ENCODE measurements at regions not wholly inside any gene's neighbourhood (a gene's known extent, or its start where the extent isn't known, plus 50 kb on each side); places are given as distances from the start of the nearest gene placed in this dataset.

DNA sequence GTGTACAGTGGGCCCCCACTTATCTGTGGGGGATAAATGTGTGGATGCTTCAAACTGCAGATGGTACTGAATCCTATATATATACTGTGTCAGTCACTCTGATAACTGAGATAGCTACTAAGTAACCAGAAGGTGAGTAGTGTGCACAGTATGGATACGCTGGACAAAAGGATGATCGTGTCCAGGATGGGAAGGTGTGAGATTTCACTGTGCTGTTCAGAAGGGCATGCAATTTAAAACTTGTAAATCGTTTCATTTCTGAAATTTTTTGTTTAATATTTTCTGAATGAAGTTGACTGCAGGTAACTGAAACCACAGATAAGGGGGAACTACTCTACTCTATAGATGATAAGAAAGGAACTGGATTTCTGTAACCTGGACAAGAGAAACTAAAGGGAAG, 52.1 kb upstream of the SESN3 start:
- no peaks in the 10 kb centered on the region for H3K27me3 ChIP-seq
- H3K9me3 ChIP-seq, result no peaks in the 10 kb centered on the region
- no peak for DNase-seq (ENCODE audit: low spot score in 2 of 2)
- no peak overlapping the region for H3K4me3 ChIP-seq
- H3K36me3 ChIP-seq, result no peaks in the 10 kb centered on the region
- WGBS, result 93% methylated on average over 3 of the region's 3 CpGs
- no peak overlapping the region for H3K27ac ChIP-seq
- peaks cover 7% of the 10 kb centered on the region for H3K4me1 ChIP-seq
- TF ChIP-seq POLR2AphosphoS5 (IDR thresholded peaks at IDR 0.05), result no peak
- no peak for TF ChIP-seq EP300 (IDR thresholded peaks at IDR 0.05)
- no peak for TF ChIP-seq POLR2A (IDR thresholded peaks at IDR 0.05)
- TF ChIP-seq, protein P1, sequence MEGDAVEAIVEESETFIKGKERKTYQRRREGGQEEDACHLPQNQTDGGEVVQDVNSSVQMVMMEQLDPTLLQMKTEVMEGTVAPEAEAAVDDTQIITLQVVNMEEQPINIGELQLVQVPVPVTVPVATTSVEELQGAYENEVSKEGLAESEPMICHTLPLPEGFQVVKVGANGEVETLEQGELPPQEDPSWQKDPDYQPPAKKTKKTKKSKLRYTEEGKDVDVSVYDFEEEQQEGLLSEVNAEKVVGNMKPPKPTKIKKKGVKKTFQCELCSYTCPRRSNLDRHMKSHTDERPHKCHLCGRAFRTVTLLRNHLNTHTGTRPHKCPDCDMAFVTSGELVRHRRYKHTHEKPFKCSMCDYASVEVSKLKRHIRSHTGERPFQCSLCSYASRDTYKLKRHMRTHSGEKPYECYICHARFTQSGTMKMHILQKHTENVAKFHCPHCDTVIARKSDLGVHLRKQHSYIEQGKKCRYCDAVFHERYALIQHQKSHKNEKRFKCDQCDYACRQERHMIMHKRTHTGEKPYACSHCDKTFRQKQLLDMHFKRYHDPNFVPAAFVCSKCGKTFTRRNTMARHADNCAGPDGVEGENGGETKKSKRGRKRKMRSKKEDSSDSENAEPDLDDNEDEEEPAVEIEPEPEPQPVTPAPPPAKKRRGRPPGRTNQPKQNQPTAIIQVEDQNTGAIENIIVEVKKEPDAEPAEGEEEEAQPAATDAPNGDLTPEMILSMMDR (IDR thresholded peaks at IDR 0.05), result no peak

- Histone ChIP-seq H3K4me1 (peaks cover 7% of the 10 kb centered on the region), H3K4me3 (no peak overlapping the region), H3K27ac (no peak overlapping the region), H3K9me3 (no peaks in the 10 kb centered on the region), H3K27me3 (no peaks in the 10 kb centered on the region), H3K36me3 (no peaks in the 10 kb centered on the region)
- DNase-seq (ENCODE audit: low spot score in 2 of 2), result no peak
- TF ChIP-seq POLR2A (IDR thresholded peaks at IDR 0.05) (no peak), EP300 (IDR thresholded peaks at IDR 0.05) (no peak), POLR2AphosphoS5 (IDR thresholded peaks at IDR 0.05) (peak in 2 of 3 donors; percentile 31 to 43)
- TF ChIP-seq, protein P1 (IDR thresholded peaks at IDR 0.05), result no peak
- 70% methylated on average over 6 of the region's 6 CpGs for WGBS
These were observed 51.3 kb upstream of the SESN3 start for GRCh38 chr11:95282291-95282751.
